ENCODE measurements at regions not wholly inside any gene's neighbourhood (a gene's known extent, or its start where the extent isn't known, plus 50 kb on each side); places are given as distances from the start of the nearest gene placed in this dataset.

DNA sequence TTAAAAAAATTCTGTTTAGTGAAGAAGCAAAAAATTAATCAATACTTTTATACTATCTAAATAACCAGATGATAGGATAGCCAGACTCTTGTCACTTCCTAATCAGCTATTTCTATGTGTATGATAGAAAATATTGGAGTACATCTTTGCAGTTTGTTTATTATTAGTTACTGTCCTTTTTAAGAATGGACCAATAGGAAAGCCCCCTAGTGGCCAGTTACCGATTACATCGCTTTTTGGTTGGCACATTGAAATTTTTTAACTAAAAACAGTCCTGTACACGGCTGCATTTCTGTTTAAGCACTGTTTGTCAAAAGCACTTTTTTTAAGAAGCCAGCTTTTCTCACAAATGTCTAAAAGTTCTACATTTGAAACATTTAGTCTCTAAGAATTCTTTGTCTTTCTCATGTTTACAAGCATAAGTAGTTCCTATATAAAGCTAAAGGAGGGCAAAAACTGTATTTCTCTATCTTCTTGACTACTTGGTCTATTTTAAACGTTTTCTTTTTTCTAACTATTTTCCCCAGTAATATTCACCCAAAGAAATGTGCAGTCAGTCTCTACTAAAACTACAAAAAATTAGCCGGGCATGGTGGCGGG lies 253.2 kb upstream of the LRTM1 start:
- DNase-seq (ENCODE audit: low read depth in 2 of 2): peak in 1 of 2 donors; percentile 28

DNA sequence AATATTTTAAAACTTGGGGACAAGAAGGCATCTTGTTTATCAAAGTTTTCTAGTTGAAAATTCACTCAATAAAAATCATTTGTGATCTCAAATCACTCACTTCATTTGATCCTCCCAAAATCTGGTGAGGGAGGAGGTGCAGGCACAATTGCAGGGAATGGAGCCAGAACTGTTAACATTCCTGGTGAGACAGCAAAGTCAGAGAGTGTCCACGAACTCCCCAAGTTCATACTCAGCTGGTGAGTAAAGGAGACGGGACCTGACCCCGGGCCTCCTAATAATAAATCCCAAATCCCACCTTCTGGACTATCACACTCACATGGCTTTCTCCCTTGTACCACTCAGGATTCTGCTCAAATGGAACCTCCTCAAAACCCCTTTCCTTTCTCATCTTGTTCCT lies 252.3 kb upstream of the LRTM1 start:
- no peak for DNase-seq (ENCODE audit: low read depth in 2 of 2)

DNA sequence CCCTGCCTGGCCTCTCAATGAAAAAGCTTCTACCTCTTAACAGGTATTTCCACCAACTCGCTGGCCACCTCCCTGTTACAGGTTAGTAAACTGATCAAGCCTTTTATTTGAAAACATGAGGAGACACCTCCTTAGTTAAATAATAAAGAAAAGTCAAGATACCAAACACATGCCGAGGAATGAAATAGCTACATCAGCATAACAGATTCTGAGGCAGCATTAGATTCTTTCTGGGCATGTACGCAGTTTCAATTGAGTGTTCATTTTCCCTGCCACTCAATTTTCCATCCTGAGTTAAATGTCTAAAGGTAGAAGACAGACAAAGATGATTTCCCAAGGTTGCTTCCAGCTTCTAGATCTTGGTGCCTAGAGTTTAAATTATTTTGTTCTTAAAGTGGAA lies 250.5 kb upstream of the LRTM1 start:
- no peak for DNase-seq (ENCODE audit: low read depth in 2 of 2)

DNA sequence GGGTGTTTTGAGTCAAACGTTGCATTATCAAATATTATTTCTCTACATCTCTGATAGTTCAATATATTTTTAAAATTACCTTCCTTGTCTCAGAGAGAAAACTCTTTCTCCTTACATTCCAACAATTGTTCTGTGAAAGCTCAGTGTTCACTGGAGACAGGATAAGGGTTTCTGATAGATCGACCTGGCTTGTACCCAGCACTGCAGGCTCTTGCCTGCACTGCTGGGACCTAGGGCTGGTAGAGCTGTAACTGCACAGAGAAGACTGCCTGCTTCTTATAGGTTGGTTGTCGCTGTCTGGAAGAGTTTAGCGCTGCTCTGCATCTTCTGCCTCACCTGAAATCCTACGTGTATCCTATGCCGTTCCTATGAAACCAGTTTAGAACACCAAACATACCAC lies 249.9 kb upstream of the LRTM1 start:
- DNase-seq (ENCODE audit: low read depth in 2 of 2): no peak

DNA sequence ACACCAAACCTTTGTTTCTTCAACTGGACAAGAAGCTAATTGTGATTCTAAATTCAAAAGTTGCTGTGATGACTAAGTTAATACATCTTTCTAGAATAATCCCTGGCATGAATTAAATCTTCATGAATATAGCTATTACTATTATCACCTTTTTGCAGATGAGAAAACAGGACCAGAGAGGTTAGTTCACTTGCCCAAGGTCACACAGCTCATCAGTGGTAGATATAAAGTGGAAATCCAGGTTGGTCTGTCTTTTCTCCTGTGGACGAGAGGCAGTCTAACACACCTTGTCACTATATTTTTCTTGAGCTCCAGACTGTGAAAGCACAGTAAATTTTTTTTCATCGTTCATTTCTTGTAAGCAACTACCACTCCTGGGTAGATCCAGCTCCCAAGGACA lies 247.6 kb upstream of the LRTM1 start:
- DNase-seq (ENCODE audit: low read depth in 2 of 2): no peak

DNA sequence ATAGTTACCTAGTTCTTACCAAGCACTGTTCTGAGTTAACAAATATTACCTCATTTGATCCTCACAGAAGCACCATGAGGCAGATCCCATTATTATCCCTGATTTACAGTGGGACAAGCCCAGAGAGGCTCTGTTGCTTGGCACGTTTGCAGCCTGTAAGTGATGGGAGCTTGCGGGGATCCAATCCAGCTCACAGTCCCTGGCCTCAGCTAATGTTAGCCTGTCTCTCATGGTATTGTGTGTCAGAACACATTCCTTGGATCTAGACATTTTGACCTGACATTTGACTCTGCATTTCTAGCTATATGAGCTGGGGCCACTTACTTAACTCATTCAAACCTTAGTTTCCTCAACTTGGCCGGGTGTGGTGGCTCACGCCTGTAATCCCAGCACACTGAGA lies 246.9 kb upstream of the LRTM1 start:
- no peak for DNase-seq (ENCODE audit: low read depth in 2 of 2)

DNA sequence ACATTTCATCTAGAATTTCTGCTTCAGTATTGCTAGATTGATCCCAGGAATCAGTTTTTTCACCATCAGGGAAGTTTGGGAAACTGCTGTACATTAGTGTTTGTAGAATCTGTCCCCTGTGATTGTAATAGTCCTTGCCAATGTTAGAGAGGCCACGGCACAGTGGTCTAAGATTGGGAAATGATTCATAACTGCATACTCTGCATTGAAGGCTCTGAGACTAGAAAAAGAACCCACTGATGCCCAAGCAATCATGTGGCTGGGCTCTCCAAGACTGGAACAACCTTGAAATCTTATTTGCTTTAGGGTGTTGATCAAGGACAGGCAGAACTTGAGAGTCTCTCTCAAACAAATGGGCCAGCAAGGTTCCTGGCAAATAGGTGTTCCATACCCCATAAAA lies 245.6 kb upstream of the LRTM1 start:
- no peak for DNase-seq (ENCODE audit: low read depth in 2 of 2)

DNA sequence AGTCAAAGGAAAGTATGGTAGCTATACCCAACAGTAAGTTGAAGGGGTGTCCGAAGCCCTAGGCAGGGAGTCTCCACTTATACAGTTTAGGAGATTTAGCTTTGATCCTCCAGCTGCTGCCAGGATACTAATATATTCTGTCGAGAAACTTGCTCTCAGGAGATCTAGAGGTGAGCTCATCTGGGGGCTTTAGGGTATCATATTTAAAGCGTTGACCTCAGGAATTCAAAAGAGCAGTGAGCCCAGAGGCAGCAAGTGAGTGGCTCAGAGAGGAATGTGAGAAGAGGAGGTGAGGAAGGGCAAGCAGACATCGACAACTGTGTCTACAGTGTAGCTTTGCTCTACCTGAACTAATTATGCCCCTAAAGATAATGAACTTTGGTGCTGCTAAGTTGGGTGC lies 245.1 kb upstream of the LRTM1 start:
- no peak for DNase-seq (ENCODE audit: low read depth in 2 of 2)

DNA sequence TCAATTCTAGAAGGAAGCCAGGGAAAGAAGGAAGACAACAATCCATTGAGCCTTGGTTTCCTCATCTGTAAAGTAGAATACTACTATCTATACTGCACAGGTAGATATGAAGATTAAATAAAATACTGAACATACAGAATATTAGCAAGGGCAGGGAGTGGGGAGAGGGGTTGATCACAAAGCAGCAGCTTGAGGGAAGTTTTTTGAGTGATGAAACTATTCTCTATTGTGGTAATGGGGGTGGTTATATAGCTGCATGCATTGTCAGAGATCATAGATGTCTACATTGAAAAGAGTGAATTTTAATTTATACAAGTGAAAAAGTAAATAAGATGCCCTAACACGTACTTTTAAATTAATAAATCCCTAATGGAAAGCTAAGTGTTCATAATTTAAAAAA lies 242.6 kb upstream of the LRTM1 start:
- no peak for DNase-seq (ENCODE audit: low read depth in 2 of 2)

DNA sequence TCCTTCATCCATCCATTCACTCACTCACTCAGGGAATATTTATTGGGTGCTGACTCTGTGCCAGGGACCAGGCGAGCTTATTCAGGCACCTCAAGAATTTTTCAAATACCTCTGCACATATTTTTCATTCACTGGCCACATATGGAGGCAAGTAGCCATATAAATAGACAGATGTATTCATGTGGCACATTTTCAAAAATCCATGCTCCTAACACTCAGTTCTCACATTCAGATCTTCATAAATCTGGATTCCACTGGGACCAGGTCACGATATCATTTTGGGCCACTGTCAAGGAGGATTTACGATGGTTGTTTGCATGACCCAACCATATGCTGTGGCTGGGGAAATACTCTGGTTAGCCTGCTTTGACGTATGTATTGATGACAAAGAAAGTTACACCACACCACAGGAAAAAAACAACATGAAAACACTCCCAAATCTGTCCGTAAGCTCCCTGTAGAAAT lies 241.8 kb upstream of the LRTM1 start:
- DNase-seq (ENCODE audit: low read depth in 2 of 2): no peak

DNA sequence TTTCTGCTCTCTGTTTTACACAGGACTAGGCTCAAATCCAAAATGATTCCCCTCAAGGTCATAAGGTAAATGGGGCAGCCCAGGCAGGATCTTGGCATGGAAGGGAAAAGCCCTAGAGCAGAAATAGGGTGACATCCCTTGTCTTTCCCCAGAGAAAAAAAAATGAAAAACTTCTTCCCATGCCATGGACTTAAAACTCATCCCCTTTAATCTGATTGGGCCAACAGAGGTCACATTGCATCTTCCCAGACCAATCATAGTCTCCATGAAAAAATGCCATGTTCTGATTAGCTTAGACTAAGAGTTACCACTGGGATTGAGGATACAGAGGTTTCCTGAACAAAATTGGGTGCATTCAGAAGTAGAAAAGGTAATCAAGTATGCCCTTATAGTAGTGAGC lies 241.3 kb upstream of the LRTM1 start:
- DNase-seq (ENCODE audit: low read depth in 2 of 2): no peak

DNA sequence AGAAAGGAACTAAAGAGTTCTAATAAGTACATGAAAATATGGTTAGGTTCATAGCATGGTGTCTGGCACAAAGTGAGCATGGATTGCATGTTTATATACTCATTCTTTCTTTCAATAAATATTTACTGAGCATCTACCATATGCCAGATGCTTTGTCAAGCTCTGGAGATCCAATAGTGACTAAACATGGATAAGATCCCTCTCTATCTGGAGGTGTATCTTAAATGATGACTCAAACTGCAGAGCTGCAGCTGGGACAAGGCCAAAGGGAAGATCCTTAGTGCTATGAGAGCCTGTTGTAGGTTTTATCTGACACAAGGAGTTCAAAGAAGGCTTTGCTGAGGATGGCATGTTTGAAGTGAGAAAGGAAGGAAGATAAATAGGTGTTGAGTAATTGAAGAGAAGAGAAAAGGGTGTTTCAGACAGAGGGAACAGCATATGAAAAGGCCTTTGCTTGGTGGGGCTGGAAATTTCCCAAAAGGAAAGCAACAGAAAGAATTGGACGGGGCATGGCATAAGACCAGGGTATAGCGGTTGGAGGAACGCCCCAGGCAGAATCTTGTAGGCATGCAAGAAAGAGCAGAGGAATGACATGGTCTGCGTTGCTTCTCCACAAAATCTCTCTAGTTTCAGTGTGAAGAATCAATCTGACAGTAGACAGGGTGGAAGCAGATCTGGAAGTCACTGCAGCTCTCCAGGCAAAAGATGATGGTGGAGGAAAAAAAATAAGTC lies 239.9 kb upstream of the LRTM1 start:
- no peak for DNase-seq (ENCODE audit: low read depth in 2 of 2)

DNA sequence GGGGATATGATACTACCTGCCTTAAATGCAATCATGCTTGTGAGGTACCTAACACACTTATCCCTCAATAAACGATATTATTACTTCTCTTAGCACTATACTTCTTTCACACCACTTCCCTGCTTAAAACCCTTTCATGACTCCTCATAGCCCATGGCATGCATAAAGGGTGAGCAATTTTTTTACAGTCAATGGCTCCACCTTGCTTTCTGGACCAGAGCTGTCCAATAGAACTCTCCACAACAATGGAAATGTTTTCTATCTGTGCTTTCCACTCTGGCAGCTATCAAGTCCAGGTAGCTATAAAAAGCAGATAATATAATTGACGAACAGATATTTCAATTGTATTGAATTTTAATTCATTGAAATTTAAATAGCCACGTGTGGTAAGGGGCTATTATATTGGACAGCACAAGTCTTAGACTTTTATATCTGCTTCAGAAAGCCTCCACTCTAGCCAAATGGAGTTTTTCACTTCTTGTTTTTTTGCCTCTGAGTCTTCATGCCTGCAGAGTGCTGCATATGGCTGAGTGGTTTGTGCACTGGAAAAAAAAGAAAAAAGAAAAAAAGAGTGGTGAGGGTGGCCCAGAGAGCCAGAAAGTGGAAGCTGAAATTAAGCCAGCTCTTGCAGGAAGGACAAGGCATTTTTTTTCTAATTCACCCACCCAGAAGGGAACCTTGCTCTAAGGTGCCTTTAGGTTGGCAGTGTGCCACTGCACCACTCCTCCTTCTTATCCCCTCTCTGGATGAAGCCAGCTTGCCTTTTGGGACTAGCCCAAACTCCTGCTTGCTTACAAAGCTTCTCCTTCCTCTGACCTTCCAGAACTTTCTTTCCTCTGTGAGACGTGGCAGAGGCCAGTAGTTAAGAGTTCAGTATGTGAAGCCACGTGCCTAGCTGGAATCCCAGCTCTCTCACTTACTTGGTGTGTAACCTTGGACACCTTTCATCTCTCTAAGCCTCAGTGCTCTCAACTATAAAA lies 239.0 kb upstream of the LRTM1 start:
- DNase-seq (ENCODE audit: low read depth in 2 of 2): no peak

DNA sequence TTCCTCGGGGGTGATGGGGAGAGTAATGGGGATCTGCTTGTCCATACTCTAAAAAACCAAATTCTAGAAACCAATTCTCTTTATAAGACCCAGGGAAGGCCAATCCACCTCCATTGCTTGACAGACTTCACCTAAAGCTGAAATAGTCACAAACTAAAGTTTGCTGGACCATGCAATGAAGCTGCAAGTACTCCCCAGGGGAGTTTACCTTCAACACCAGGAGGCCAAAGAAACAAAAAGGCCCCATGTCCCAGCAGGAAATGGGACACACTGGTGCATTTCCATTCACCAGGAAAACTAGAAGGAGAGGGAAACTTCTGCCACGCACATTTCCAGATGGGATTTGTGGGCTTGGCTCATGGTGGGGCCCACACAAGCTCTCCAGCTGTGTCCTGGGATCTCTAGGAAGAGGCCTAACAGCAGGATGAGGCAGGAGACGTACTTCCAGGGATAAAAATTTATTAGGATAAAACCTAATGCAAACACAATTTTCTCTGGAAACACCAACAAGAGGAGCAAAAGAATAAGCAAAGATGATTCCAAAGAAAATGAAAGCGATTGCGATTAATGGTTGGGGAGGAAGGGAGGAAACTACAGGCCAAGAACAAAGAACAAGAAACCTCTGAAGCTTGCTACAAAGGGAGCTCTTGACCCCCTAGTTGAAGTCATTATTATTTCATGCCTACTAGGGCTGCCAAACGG lies 238.0 kb upstream of the LRTM1 start:
- no peak for DNase-seq (ENCODE audit: low read depth in 2 of 2)

DNA sequence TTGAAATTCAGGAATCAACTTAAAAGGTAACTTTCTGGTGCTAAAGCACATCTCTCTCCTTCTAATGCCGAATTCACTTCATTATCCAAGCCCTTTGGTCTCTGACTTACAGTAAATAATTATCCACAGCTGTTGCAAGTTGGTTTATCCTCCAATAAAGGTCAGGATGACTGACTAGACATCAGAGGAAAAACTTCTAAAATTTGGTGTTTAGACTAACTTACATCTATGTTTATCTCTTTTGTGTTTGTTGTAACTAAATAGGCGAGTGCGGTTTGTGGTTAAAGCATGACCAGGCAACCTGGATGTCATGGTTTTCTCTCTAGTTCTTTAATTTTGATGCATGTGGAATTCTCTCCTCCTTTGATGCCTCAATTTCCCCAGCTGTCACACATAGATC lies 237.4 kb upstream of the LRTM1 start:
- no peak for DNase-seq (ENCODE audit: low read depth in 2 of 2)

DNA sequence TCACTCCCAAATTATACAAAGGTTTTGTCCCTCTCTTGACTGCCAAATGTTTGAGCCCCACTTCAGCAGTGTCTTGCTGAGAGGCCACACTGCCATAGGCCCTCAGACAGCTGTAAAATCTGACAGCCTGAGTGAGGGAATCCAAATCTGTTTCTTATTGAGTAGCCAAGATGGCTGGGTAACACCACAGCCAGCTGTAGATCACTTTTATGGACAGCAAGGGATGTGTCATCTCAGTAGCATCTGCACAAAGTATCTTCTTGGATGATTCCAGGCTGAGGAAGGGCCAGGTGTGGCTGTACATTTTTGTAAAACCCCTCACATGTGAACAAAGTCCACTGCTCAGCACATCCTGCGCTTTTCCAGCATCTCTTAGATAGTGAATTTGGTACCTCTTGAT lies 237.0 kb upstream of the LRTM1 start:
- no peak for DNase-seq (ENCODE audit: low read depth in 2 of 2)

DNA sequence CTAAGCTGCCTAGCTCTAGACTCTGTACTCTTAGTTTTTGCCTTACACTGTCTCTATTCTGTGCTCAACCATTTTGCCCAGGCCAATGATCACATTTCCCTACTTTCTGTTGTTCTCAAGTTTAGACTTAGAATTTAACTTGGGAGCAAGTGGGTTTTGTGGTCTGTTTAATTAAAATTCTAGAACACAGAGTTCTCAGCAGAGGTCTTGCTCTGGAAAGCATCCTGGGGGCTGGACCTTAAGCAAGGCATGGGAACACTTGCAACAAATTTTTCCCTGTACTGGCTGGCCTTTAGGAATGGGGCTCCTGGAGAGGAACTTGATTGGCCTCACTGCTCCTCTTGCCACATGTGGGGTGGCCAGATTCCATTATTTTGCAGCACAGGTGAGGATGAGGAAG lies 236.3 kb upstream of the LRTM1 start:
- no peak for DNase-seq (ENCODE audit: low read depth in 2 of 2)

DNA sequence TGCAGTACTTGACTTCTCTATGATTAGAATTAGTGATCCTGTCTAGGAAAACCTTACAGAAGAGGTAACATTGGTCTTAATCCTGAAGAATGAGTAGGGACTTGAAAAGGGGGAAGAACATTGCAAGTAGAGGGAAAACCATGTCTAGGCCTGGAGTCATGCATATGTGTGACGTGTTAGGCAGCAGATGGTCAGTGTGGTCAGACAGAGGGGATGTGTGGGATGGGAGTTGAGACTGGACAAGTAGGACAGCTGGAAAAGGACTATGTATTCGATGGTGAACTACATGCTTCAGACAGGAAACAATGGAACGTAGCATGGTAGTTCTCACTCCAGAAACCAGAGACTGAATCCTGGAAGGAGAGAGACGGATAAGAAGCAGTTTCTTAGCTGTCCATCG lies 235.6 kb upstream of the LRTM1 start:
- no peak for DNase-seq (ENCODE audit: low read depth in 2 of 2)

DNA sequence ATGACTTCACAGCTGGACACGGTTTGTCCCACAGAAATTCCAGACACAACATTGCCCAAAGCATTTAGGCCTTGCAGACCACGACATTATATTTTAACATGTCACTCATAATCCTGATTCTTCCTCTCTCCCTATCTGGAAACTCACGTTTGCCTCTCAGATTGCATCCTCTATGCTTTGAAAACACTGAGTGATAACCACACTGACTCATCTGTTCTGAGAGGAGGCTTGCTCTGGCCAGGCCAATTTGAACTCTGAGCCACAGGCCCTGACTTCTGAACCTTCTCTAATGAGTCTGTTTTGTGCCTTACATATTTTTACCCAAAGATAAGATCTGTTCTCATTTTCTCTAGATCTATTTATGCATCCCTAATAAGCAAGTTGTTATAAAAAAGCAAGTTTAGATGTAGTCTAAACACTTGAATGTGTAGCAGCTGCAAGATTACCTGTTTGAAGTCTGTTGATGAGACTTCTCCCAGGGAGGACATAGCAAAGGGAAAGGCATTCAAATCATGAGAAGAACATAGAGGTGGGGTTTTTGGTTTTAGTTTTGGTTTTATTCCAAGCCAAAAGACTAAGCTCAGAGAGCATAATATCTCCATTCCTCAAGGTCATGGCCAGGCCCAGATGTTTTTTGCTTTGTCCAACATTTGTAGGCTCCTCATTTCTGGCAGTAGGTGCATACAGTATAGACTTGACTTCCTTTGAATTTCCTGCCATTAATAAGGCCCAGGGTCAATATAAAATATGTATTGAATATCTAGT lies 234.4 kb upstream of the LRTM1 start:
- DNase-seq (ENCODE audit: low read depth in 2 of 2): no peak

DNA sequence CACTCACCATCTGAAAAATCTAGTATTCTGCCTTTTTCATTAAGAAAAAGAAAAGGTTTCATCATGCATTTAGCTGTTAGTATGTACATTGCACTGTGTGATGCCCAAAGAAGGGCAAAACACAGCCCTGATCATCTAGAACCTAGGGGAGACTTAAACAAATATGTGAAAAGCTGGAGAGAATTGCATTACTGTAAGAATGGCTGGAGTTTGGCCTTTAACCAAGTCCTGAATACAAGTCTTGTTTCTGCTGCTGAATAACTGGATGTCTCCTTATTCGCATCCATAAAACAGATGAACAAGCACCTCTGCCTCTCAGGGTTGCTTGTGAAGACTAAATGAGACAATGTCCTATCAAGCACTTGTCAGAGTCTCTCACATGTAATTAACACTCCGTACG lies 233.4 kb upstream of the LRTM1 start:
- no peak for DNase-seq (ENCODE audit: low read depth in 2 of 2)
